HG03575 (cell line): ENCODE measurements at regions not wholly inside any gene's neighbourhood (a gene's known extent, or its start where the extent isn't known, plus 50 kb on each side); places are given as distances from the start of the nearest gene placed in this dataset.

Source experiments
- ATAC-seq: cut with Tn5 transposase; IDR thresholded peaks from one replicate; pipeline ENCODE4 v1.9.1; 2021; ENCODE audit not compliant: unreplicated experiment, insufficient number of reproducible peaks, low FRiP score; ENCODE audit errors: extremely low read depth

DNA sequence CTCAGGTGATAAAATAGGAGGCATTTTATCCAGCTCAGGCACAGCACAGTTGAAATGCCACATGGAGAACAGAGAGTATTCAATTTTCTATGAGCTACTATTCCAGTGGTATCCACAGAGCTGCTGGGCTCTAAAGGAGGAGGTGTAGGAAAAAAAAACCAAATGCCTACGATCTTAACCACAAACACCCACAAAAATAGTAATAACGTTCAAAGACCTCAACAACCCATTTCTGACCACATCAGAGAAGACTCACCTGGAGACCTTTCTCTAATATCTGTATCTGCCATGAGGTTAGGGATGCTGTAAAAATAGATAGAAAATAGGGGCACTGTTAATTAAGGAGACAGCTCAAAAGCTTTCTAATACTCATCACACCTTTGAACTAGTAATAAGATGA, 294.6 kb upstream of the PARD3B start:
- no peak for ATAC-seq

DNA sequence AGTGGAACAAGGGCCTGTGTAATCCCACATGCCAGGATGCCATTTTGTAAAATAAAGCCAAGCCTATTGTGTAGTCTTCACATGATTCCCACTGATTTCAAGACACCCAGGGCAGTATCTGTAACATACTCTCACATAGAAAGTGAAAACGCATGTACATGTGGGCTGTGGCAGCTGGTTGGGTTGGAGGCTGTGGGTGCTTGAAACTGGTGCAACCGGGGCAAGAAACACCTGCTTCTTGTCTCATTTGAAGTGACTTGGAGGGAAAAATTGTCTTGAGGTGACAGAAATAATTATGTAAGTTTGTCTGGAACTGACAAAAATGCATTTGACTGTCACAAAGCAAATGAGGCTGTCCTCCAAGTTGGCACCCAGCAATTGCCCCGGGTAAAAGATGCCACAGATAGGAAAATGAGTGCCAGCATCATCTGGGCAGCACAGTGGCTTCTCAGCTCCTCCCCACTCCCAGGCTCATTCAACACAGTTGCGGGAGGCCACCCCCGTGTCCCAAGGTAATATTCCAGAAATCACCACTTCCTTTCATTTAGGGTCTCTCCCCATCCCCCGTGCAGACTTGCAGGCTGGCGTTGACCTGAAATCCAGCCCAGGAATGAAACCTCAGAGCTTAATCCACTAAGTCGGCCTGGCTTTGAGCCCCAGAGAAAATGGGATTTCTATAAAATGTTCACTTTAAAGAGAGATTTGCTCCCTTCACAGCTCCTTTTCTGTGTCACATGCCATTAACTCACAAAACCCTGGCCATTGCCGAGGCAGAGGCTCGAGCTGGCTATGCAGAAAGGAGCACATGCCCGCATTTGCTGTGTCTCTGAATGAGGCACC, 293.9 kb upstream of the PARD3B start:
- ATAC-seq: no peak

DNA sequence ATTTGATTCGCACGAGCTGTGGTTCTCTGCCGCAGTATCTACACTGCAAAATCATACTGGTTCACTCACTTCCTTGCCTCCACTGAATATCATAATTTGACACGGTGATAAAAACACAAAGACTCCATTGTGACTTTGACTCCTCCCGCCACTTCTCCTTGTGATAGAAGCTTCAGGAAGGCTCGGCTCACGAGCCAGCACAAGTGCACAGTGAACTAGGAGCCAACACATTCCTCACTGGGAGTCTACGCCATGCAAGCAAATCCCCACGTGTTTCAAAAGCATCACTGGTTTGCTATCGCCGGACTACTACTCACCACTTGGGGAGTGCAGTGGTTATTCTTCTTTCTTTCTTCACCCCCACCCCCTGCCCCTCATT, 293.3 kb upstream of the PARD3B start:
- no peak for ATAC-seq

DNA sequence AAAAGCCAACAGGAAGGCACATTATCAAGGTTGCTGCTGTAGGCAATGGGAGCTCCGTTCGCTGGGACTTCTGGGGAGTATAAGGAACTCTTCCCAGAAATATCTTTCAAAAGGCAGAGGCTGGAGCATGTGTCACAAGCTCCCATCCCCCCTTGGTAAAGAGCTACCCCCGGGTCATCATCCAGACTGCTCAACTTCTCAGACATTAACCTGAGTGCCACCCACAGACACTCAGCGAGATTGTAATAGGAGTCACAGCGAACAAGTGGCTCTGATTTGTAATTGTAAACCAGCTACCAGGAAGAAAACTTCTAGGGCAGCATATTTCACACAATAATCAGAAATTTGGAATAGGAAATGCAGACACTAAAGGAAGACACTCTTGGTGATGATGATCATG, 290.2 kb upstream of the PARD3B start:
- no peak for ATAC-seq

DNA sequence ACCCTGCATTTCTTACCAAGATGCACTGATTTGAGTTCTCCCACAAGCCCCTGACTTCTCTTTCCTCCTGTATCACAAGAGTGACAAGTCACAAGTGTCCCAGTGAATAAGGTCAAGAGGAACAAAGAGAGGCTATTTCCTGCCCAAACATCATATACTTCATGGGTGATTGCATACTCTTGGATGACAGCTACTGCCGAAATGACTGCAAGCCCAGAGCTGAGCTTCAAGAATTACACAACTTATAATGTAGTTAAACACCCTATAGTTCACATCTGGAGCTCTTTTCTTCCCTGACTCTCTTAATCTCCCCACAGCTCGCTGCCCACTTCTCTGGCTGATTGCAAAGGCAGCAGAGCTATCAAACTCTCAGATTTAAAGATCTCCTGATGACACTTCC, 289.7 kb upstream of the PARD3B start:
- no peak for ATAC-seq

DNA sequence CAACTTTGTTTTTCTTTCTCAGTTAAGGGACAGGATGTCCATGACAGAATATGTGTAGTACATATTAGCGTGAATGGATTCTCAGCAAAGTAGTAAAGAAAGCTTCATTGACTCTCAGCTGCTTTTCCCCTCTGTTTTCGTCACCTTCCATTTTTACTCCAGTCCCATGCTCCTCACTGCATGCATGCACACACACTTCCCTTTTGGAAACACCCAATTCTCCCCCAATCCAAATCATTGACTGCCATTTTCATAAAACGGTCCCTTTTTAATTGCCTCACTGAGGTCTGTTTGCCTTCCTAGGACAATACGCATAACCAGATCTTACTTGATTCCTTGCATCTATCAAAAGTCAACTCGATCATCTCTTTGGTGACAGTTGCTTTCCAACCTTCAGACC, 287.5 kb upstream of the PARD3B start:
- ATAC-seq: no peak

DNA sequence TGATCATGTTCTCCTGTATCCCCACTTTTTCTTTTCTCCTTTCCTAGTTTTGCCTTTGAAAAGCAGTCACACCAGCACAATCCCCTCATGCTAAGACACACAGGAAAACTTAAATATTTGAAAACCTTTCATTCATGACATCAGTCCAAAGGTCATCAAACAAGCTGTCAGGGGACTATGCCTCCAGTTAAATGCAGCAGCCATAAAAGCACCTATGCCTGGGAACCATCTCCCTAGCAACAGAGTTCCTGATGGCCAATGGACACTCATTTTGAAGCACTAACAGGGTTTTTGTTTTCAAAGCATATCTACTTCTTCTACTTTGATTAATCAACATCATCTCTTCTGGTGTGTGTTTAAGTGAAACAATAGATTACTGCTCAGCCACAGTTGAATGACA, 286.4 kb upstream of the PARD3B start:
- no peak for ATAC-seq

DNA sequence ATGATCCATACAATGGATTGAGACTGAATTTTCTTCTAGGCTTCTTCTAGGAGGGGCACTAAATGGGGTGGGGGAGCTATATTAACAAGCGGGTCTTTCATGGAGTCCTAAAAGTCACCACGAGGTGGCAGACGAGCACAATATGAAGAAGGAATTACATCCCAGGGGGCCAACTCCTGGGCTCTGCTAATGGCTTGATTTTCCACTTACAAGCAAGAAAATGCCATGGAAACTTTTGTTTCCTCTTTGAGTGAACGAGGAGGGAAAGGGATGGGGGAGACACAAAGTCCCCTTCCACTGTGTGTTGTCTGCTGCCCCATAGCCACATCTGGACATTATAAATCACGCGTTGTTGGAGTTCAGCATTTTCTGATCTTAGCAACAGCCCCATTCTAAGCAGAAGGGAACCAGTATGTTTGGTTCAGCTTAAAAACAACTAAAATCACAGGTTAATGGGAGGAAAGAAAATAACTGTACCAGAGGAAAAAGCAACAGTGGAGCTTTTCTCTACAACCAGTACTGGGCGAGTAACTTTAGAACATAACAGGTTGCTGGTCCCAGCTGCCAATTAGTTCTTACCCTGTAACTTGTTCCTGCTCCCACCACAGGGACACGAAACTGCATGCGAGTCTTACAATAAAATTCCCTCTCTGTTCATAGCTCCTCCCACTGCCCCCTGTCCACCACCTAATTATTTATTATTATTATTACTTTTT, 285.0 kb upstream of the PARD3B start:
- ATAC-seq: no peak

DNA sequence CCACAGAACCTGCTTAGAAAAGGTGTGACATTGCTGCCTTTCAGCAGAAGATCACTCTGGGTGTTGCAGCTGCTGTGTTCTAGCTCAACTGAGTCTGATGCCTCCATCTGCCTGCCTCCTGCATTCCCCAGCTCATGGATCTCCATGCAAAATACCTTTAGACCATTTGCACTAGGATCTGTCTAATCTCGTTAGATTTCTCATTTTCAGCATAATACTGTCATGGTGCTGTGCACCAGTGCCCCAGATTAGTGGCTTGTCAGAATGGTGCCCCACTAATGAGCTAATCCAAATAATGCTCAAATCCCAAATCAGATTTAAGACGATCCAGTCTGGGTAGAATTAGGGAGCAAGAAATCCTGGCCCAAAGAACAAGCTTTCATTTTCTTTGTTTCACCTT, 284.4 kb upstream of the PARD3B start:
- ATAC-seq: no peak

DNA sequence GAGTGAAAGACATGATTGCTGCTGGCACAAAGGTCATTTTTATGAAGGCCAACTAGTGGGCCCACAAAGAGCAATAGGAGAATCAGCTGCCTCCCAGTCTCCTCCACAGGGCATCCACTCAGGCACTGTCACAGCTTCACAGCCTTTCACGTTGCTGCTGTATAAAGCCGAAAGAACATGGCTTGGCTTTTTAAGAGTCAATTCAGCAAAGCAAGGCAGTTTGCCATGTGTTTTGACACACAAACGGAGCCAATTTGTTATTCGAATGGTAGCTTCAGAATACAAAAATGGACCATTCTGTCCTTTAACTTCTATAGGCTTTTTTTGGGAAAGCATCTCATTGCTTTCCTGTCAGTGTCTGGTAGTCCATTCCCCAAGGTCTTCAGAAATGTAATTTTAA, 283.4 kb upstream of the PARD3B start:
- ATAC-seq: no peak

DNA sequence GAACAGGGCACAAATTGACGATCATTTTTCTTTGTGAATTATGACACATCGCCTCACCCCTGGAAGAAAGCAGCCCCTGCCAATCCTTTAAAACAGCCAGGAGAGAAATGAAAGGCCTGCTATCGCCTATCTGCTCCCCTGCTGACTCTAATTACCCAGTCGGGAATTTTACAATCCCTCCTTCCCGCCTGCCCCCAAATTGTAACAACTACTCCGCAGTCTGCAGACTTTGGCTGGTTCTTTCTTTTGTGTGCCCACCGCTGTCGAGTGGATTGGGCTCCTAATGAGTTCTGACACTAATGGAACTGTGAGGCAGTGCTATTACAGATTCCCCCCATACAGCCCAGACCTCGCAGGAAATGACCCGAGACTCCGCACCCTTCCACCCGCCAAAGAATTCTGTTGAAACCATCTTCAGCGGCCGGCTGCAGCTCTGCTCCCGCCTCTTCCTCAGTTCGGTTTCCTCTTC, 281.2 kb upstream of the PARD3B start:
- ATAC-seq: no peak

DNA sequence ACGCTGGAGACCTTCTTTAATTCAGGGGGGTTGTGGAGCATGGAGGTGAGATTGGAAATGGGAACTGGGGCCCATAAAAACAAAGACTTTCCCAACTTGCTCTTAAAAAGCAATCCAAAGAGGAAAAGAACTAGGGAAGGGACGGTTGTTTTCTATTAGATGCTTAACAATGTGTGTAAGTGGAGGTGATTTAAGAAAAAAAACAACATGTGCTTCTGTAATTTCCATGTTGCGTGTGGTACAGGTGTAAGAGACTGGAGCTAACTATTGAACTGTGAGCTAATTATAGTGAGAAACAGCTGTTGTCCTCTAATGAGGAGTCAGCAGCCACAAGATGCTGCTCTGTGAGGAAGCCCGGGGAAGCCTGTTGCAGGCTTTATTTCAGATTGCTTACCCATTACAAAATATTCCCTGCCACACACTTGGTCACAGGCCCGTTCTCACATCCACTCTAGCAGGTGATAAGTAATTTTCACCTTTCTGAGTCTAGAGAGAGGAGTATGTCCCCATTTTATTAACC, 280.6 kb upstream of the PARD3B start:
- ATAC-seq: no peak

DNA sequence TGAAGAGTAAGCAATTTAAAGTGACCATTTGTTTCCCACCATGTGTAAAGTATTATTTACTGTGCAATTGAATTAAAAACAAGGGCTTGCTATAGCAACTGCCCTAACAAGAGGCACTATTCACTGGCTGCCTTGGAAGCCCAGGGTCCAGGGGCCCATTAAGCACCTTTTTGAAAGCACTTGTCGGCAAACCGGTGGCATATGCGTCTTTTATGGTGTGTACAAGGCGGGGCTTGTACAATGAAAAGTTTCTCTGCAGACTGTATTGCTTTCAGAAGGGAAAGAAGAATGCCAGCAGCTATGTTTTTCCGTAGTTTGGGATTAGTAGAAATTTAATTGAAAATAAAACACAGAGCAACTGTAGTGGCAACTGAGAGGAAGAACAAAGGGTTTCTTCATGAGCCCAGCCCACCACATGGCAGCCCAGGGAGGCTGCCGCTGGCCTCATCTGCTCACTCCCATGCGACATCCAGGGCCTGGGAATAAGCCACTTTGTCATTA, 279.5 kb upstream of the PARD3B start:
- no peak for ATAC-seq

DNA sequence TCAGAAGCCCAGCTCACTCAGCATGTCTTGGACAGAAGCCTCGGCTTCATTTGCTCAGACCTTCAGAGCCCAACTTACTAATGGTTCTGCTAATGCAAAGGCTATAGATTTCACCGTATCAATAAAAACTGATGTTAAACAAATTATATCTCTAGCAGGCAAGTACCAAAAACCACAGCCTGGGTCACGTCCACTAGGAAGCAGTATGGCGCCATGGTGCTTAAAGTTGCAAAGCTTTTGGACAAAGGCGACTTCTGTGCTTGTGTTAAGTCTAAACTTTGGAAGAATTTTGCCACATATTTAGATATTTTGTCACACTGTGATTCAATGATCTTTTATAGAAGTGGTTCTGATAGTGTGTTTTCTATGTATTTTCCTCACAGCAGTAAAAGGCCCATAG, 276.8 kb upstream of the PARD3B start:
- no peak for ATAC-seq

DNA sequence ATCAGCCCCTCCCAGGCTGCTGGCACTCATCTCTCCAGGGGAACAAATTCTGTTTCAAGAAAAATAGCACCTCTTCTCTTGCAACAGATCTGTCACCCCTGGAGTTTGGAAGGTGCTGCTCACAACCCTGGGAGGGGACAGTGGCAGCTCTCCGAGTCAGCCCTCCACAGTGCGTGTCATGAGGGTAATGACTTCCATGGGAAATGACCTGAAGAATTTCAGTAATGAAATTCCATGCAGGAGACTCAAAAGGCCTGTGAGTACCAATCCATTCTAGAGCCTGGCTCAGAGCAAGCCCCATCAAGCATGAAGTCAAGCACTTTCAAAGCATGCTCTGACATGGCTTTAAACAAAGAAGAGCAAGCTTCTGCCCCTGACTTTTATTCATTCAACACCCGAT, 276.3 kb upstream of the PARD3B start:
- ATAC-seq: no peak

DNA sequence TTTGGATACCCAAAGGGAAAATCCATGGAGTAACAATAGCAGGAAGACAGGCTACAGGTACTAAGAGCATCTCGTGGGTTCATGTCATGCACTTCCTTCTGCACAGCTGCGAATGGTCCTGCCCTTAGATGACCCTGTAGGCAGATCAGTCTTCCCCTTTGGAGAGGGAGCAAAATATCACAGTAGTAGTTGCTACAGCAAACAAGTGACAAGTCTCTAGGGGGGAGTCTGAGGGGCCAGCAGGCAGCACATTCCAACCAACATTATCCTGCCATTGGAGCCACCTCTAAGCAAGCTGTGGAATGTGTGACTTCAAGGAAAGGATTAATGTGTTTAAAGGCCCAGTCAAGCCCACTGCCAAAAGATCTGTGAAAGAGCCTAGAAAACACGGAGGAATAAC, 273.2 kb upstream of the PARD3B start:
- no peak for ATAC-seq

DNA sequence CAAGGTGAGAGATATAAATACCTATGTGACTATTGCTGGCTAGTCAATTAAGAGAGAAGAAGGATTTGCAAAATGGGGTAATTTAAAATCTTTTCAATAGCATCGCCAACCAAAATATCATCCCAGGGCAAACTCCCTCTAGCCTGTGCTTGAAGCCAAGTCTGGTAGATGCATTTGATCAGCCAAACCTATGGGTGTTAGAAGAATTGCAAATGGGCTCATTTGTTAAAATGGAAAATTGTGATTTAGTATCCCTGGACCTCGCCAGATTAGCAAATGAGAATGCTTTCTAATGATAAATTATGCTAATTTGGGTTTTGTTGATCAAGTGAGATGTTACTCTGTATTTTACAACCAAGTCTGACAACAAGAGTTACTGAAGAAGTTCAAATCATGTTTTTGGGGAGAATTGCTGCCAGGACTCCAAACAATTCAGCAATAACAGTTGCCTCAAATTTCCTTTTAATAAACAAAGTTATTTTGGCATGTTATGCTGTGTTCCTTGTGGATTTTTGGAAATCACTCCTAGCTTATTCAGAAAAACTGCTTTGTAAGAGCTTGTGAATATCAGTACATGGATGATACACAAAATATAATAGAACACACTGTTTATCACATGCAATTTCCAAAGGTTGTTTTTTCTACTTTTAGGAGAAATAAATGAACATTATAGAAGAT, 272.5 kb upstream of the PARD3B start:
- no peak for ATAC-seq

DNA sequence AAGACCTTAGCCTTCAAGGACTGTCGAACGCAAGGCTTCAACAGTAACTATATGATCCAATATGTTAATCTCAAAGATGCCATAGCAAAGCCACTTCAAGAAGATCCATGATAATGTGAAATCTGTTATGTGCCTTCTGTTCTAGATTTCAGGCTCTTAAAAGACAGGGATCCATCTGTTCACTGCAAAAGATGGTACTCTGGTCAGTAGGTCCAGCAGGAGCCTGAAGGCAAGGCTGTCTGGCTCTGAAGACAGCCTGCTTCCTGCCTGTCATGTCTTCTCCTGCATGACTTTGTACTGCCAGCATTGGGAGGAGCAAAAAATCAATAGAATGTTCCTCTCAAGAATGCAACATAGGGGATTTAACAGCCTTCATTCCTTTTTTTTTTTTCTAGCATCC, 270.8 kb upstream of the PARD3B start:
- no peak for ATAC-seq

DNA sequence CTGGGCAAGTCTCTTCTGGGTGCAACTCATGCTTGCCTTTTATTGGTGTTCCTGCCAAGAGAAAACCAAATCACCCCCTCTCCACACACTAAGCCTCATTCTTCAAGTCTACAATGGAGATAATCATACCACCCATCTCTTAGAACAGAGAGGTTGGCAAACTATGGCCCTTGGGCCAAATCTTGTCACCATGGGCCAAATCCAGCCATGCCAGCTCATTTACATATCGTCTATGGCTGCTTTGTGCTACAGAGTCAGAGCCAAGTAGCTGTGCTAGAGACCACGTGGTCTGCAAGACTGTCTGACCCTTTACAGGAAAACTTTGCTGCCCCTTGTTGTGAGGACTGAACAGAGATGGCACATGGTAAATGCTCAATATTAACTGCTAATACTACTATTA, 270.3 kb upstream of the PARD3B start:
- ATAC-seq: no peak

DNA sequence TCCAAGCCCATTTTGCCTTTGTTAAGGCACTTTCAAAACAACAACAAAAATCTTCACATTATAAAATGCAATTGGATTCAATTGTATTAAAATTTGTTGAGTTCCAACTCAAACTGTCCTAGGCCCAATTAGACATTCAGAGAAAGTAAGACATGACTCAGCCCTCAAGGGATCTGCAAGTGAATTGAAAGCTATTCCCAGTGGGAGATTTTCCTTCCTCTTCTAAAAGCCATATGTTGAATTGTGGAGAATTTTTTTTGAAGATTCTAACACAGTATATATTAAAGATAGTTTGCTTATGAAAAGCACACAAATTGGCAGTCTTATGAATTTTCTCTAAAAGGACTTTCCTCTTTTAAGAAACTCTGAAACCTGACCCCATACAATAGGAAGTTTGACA, 268.0 kb upstream of the PARD3B start:
- ATAC-seq: no peak
